Immature natural killer cell (primary cell): ENCODE measurements at regions not wholly inside any gene's neighbourhood (a gene's known extent, or its start where the extent isn't known, plus 50 kb on each side); places are given as distances from the start of the nearest gene placed in this dataset.
"Not testable (repeated sequence)": the region's sequence is repeated elsewhere in the genome, so short reads cannot be mapped to it uniquely, and the experiment has no call there.

Source experiments
- DNase-seq, 3 donors: peaks; one replicate each; pipeline ENCODE4 v3.0.0; 2022; ENCODE audit warnings: mixed read lengths in 1 of 3
- H3K27ac Mint-ChIP-seq, 6 donors: one replicate each; pipeline ENCODE4 v1.8.0; 2020; ENCODE audit warnings: mixed read lengths in 6 of 6, mild to moderate bottlenecking in 5 of 6, inconsistent platforms in 4 of 6, moderate library complexity in 3 of 6
- H3K27me3 Mint-ChIP-seq, 3 donors: one replicate each; pipeline ENCODE4 v1.8.0; 2020 to 2021; ENCODE audit warnings: low read depth in 3 of 3, mild to moderate bottlenecking in 3 of 3, mixed read lengths in 3 of 3, moderate library complexity in 3 of 3, inconsistent platforms in 1 of 3
- H3K36me3 Mint-ChIP-seq, 3 donors: one replicate each; pipeline ENCODE4 v1.8.0; 2020; ENCODE audit warnings: mixed read lengths in 3 of 3, inconsistent platforms in 2 of 3, mild to moderate bottlenecking in 2 of 3
- H3K4me1 Mint-ChIP-seq, 2 donors: one replicate each; pipeline ENCODE4 v1.8.0; 2020; ENCODE audit warnings: inconsistent platforms in 2 of 2, mild to moderate bottlenecking in 2 of 2, mixed read lengths in 2 of 2, moderate library complexity in 1 of 2
- H3K4me3 Mint-ChIP-seq, 5 donors: one replicate each; pipeline ENCODE4 v1.8.0; 2020; ENCODE audit warnings: mild to moderate bottlenecking in 5 of 5, mixed read lengths in 5 of 5, inconsistent platforms in 3 of 5, moderate library complexity in 3 of 5
- H3K9me3 Mint-ChIP-seq, 6 donors: one replicate each; pipeline ENCODE4 v1.8.0; 2020; ENCODE audit warnings: mild to moderate bottlenecking in 6 of 6, mixed read lengths in 6 of 6, inconsistent platforms in 4 of 6, moderate library complexity in 3 of 6

- peaks cover 0 to 6% of the 10 kb centered on the region in 2 donors for H3K4me1 Mint-ChIP-seq
- H3K27me3 Mint-ChIP-seq, result peaks cover 5 to 8% (median 5%) of the 10 kb centered on the region in 3 donors
- DNase-seq, result no peak
- H3K27ac Mint-ChIP-seq, result no peak overlapping the region
- no peak overlapping the region for H3K4me3 Mint-ChIP-seq
- no peaks in the 10 kb centered on the region for H3K9me3 Mint-ChIP-seq
- no peaks in the 10 kb centered on the region for H3K36me3 Mint-ChIP-seq
Observed at GRCh38 chr4:109378511-109378910, 55.1 kb upstream of the SEC24B start.

GRCh38 chr4:109378076-109378475 lies 55.5 kb upstream of the SEC24B start:
- H3K4me1 Mint-ChIP-seq, result peaks cover 0 to 6% of the 10 kb centered on the region in 2 donors

GRCh38 chr4:109375778-109376414 lies 57.7 kb upstream of the SEC24B start:
- no peaks in the 10 kb centered on the region for H3K36me3 Mint-ChIP-seq
- no peak overlapping the region for H3K27ac Mint-ChIP-seq
- H3K4me1 Mint-ChIP-seq, result peaks cover 0 to 6% of the 10 kb centered on the region in 2 donors
- no peaks in the 10 kb centered on the region for H3K9me3 Mint-ChIP-seq
- peaks cover 8 to 22% (median 10%) of the 10 kb centered on the region in 3 donors for H3K27me3 Mint-ChIP-seq
- DNase-seq, result no peak
- no peak overlapping the region for H3K4me3 Mint-ChIP-seq

More at GRCh38 chr4:109378076-109378475, 55.5 kb upstream of the SEC24B start:
- H3K4me3 Mint-ChIP-seq, result no peak overlapping the region
- H3K27me3 Mint-ChIP-seq, result peaks cover 5 to 8% (median 7%) of the 10 kb centered on the region in 3 donors
- no peak for DNase-seq
- H3K36me3 Mint-ChIP-seq, result no peaks in the 10 kb centered on the region
- H3K9me3 Mint-ChIP-seq, result no peaks in the 10 kb centered on the region
- no peak overlapping the region for H3K27ac Mint-ChIP-seq

- DNase-seq, result no peak
- Mint-ChIP-seq H3K9me3 (peaks cover 0 to 9% (median 0%) of the 10 kb centered on the region in 6 donors), H3K27me3 (peaks cover 13 to 40% (median 23%) of the 10 kb centered on the region in 3 donors)
Observed at GRCh38 chr4:109368661-109369060, 65.0 kb upstream of the SEC24B start.

GRCh38 chr4:109365939-109366338 lies 63.5 kb upstream of the COL25A1 start:
- Mint-ChIP-seq H3K4me3 (peak overlapping the region in 1 of 5 donors; percentile 18), H3K9me3 (peaks cover 0 to 9% (median 0%) of the 10 kb centered on the region in 6 donors), H3K27me3 (peaks cover 14 to 25% (median 23%) of the 10 kb centered on the region in 3 donors)

More at GRCh38 chr4:109368661-109369060, 65.0 kb upstream of the SEC24B start:
- no peak overlapping the region for H3K27ac Mint-ChIP-seq
- H3K36me3 Mint-ChIP-seq, result no peaks in the 10 kb centered on the region
- H3K4me1 Mint-ChIP-seq, result no peaks in the 10 kb centered on the region
- H3K4me3 Mint-ChIP-seq, result no peak overlapping the region

GRCh38 chr4:109365297-109365696 lies 62.8 kb upstream of the COL25A1 start:
- peaks cover 14 to 27% (median 27%) of the 10 kb centered on the region in 3 donors for H3K27me3 Mint-ChIP-seq
- H3K4me3 Mint-ChIP-seq, H3K36me3 Mint-ChIP-seq, DNase-seq, H3K27ac Mint-ChIP-seq: not testable (repeated sequence)
- peaks cover 0 to 12% (median 0%) of the 10 kb centered on the region in 6 donors for H3K9me3 Mint-ChIP-seq
- H3K4me1 Mint-ChIP-seq, result peaks cover 12 to 18% of the 10 kb centered on the region in 2 donors

More at GRCh38 chr4:109365939-109366338, 63.5 kb upstream of the COL25A1 start:
- Mint-ChIP-seq H3K4me1 (peaks cover 5 to 11% of the 10 kb centered on the region in 2 donors), H3K27ac (no peak overlapping the region), H3K36me3 (no peaks in the 10 kb centered on the region)
- DNase-seq, result no peak

GRCh38 chr4:109359040-109359646 lies 56.7 kb upstream of the COL25A1 start:
- Mint-ChIP-seq H3K9me3 (peaks cover 0 to 5% (median 1%) of the 10 kb centered on the region in 6 donors), H3K4me3 (peak overlapping the region; percentile 50 to 85 (median 71)), H3K27ac (peak overlapping the region; percentile 31 to 87 (median 64)), H3K36me3 (peaks cover 0 to 6% (median 0%) of the 10 kb centered on the region in 3 donors), H3K4me1 (peaks cover 46 to 52% of the 10 kb centered on the region in 2 donors), H3K27me3 (peaks cover 20 to 36% (median 35%) of the 10 kb centered on the region in 3 donors)
- DNase-seq, result peak; percentile 56 to 64 (median 57)

GRCh38 chr4:109355835-109356234 lies 53.4 kb upstream of the COL25A1 start:
- peaks cover 39 to 40% of the 10 kb centered on the region in 2 donors for H3K4me1 Mint-ChIP-seq
- peaks cover 17 to 34% (median 28%) of the 10 kb centered on the region in 3 donors for H3K27me3 Mint-ChIP-seq
- peaks cover 0 to 5% (median 1%) of the 10 kb centered on the region in 6 donors for H3K9me3 Mint-ChIP-seq
- no peak overlapping the region for H3K27ac Mint-ChIP-seq
- no peak overlapping the region for H3K4me3 Mint-ChIP-seq
- peaks cover 0 to 6% (median 0%) of the 10 kb centered on the region in 3 donors for H3K36me3 Mint-ChIP-seq
- no peak for DNase-seq

GRCh38 chr4:109352941-109353340 lies 50.5 kb upstream of the COL25A1 start:
- H3K4me1 Mint-ChIP-seq, result peaks cover 11% of the 10 kb centered on the region in 2 donors
- DNase-seq, result no peak
- peaks cover 0 to 6% (median 0%) of the 10 kb centered on the region in 3 donors for H3K36me3 Mint-ChIP-seq
- H3K27ac Mint-ChIP-seq, result no peak overlapping the region
- H3K27me3 Mint-ChIP-seq, result peaks cover 19 to 28% (median 20%) of the 10 kb centered on the region in 3 donors
- no peak overlapping the region for H3K4me3 Mint-ChIP-seq
- H3K9me3 Mint-ChIP-seq, result peaks cover 0 to 15% (median 1%) of the 10 kb centered on the region in 6 donors
